GM23338 (cell line): ENCODE measurements at regions not wholly inside any gene's neighbourhood (a gene's known extent, or its start where the extent isn't known, plus 50 kb on each side); places are given as distances from the start of the nearest gene placed in this dataset.

Experiments used
- ATAC-seq: fragments of 200-7000 bp; cut with Tn5 transposase; 3 replicates; pipeline ENCODE4 v1.9.1; 2020
- DNase-seq: peaks from one replicate; pipeline ENCODE4 v3.0.0-alpha.2; 2015; ENCODE audit warnings: low spot score
- H2AFZ ChIP-seq: fragments of 200-600 bp; sonication (generic); 2 replicates; pipeline ENCODE4 v1.8.0; 2016; ENCODE audit warnings: antibody characterized with exemption, mild to moderate bottlenecking, moderate library complexity
- H3F3A ChIP-seq: fragments of 200-600 bp; sonication (generic); replicated peaks from 2 replicates; pipeline ENCODE4 v1.8.0; 2017; ENCODE audit warnings: antibody characterized with exemption, mixed run types, low read depth
- H3K27ac ChIP-seq: fragments of 200-600 bp; sonication (generic); 2 replicates; pipeline ENCODE4 v1.6.1; 2016; ENCODE audit warnings: low read depth
- H3K27me3 ChIP-seq: fragments of 200-600 bp; sonication (generic); 2 replicates; pipeline ENCODE4 v1.8.0; 2016; ENCODE audit warnings: mild to moderate bottlenecking, mixed run types, moderate library complexity; ENCODE audit not compliant: insufficient read depth
- H3K36me3 ChIP-seq: fragments of 200-600 bp; sonication (generic); 2 replicates; pipeline ENCODE4 v1.8.0; 2016; ENCODE audit warnings: mild to moderate bottlenecking; ENCODE audit not compliant: insufficient read depth
- H3K4me1 ChIP-seq: fragments of 200-600 bp; sonication (generic); 2 replicates; pipeline ENCODE4 v1.8.0; 2016; ENCODE audit warnings: mild to moderate bottlenecking, moderate library complexity; ENCODE audit not compliant: insufficient read depth
- H3K4me2 ChIP-seq: fragments of 200-600 bp; sonication (generic); 2 replicates; pipeline ENCODE4 v1.7.1; 2017; ENCODE audit warnings: mixed run types
- H3K4me3 ChIP-seq: fragments of 200-600 bp; sonication (generic); 2 replicates; pipeline ENCODE4 v1.6.1; 2016; ENCODE audit warnings: mixed run types
- H3K79me2 ChIP-seq: fragments of 200-600 bp; sonication (generic); replicated peaks from 2 replicates; pipeline ENCODE4 v1.8.0; 2017; ENCODE audit warnings: mild to moderate bottlenecking; ENCODE audit not compliant: insufficient read depth
- H3K9me2 ChIP-seq: fragments of 200-600 bp; sonication (generic); 2 replicates; pipeline ENCODE4 v1.8.0; 2017; ENCODE audit not compliant: insufficient read depth
- H4K20me1 ChIP-seq: fragments of 200-600 bp; sonication (generic); replicated peaks from 2 replicates; pipeline ENCODE4 v1.8.0; 2017; ENCODE audit warnings: mild to moderate bottlenecking; ENCODE audit not compliant: insufficient read depth
- H3K27ac Mint-ChIP-seq: 2 replicates; pipeline ENCODE4 v1.8.0; 2020; ENCODE audit warnings: inconsistent platforms, mild to moderate bottlenecking, moderate library complexity, mixed read lengths
- H3K27me3 Mint-ChIP-seq: 3 replicates; pipeline ENCODE4 v1.8.0; 2022; ENCODE audit warnings: low read depth, mild to moderate bottlenecking, moderate library complexity, mixed read lengths, inconsistent platforms; ENCODE audit not compliant: insufficient read depth, poor library complexity
- H3K36me3 Mint-ChIP-seq: 3 replicates; pipeline ENCODE4 v1.8.0; 2021; ENCODE audit warnings: low read depth, mild to moderate bottlenecking, inconsistent platforms, moderate library complexity, mixed read lengths
- H3K4me1 Mint-ChIP-seq: 3 replicates; pipeline ENCODE4 v1.8.0; 2020; ENCODE audit warnings: mild to moderate bottlenecking, inconsistent platforms, mixed read lengths
- H3K4me3 Mint-ChIP-seq: 3 replicates; pipeline ENCODE4 v1.8.0; 2021; ENCODE audit warnings: moderate library complexity, mild to moderate bottlenecking, inconsistent platforms, mixed read lengths
- H3K9me3 Mint-ChIP-seq: 3 replicates; pipeline ENCODE4 v1.8.0; 2020; ENCODE audit warnings: moderate library complexity, mild to moderate bottlenecking, inconsistent platforms, mixed read lengths
- CREB1 ChIP-seq: fragments of 250-450 bp; sonication (Bioruptor Pico); IDR thresholded peaks from 2 replicates; pipeline ENCODE4 v1.5.0; 2020; ENCODE audit warnings: low read depth, mild to moderate bottlenecking, moderate library complexity
- EZH2 ChIP-seq: fragments of 200-600 bp; sonication (generic); IDR thresholded peaks from one replicate; pipeline ENCODE4 v1.8.0; 2017; ENCODE audit warnings: antibody characterized with exemption, mild to moderate bottlenecking, low read depth; ENCODE audit not compliant: unreplicated experiment
- EZH2phosphoT487 ChIP-seq: fragments of 200-600 bp; sonication (generic); IDR thresholded peaks from one replicate; pipeline ENCODE4 v1.8.1; 2018; ENCODE audit warnings: antibody characterized with exemption; ENCODE audit not compliant: unreplicated experiment
- JUNB ChIP-seq: IDR thresholded peaks from one replicate; pipeline ENCODE4 v1.6.1; 2016; ENCODE audit warnings: antibody characterized with exemption; ENCODE audit not compliant: unreplicated experiment
- NANOG ChIP-seq: IDR thresholded peaks from 2 replicates; pipeline ENCODE4 v1.6.1; 2016; ENCODE audit warnings: antibody characterized with exemption, borderline replicate concordance
- POLR2AphosphoS5 ChIP-seq: IDR thresholded peaks from 2 replicates; pipeline ENCODE4 v1.6.1; 2016; ENCODE audit warnings: antibody characterized with exemption, low read depth
- STAT1 ChIP-seq: IDR thresholded peaks from one replicate; pipeline ENCODE4 v1.6.1; 2016; ENCODE audit warnings: antibody characterized with exemption; ENCODE audit not compliant: unreplicated experiment
- ZNF114 ChIP-seq: fragments of 250-450 bp; sonication (Bioruptor Pico); IDR thresholded peaks from 2 replicates; pipeline ENCODE4 v1.5.0; 2020; ENCODE audit warnings: mild to moderate bottlenecking, moderate library complexity
- ZNF331 ChIP-seq: fragments of 250-450 bp; sonication (Bioruptor Pico); IDR thresholded peaks from 2 replicates; pipeline ENCODE4 v1.5.0; 2020; ENCODE audit warnings: low read depth, mild to moderate bottlenecking, moderate library complexity
- TF ChIP-seq, protein P1 (sequence below): IDR thresholded peaks from 2 replicates; pipeline ENCODE4 v1.6.1; 2016; ENCODE audit warnings: antibody characterized with exemption
- TF ChIP-seq, protein P2 (sequence below), 2 experiments: fragments of 200-600 bp in 1 of 2; sonication (generic) in 1 of 2; conservative IDR thresholded peaks; 2 replicates each; pipeline versions ENCODE4 v1.5.1 to v1.6.1; 2016 to 2017; ENCODE audit warnings: antibody characterized with exemption in 2 of 2, low read depth in 2 of 2, mild to moderate bottlenecking in 2 of 2, moderate library complexity in 1 of 2
- TF ChIP-seq, protein P3 (sequence below): IDR thresholded peaks from one replicate; pipeline ENCODE4 v1.6.1; 2018; ENCODE audit warnings: antibody characterized with exemption; ENCODE audit not compliant: unreplicated experiment
- TF ChIP-seq, protein P4 (sequence below): fragments of 250-450 bp; sonication (Bioruptor Pico); IDR thresholded peaks from 2 replicates; pipeline ENCODE4 v1.5.0; 2020; ENCODE audit warnings: mild to moderate bottlenecking, moderate library complexity

DNA sequence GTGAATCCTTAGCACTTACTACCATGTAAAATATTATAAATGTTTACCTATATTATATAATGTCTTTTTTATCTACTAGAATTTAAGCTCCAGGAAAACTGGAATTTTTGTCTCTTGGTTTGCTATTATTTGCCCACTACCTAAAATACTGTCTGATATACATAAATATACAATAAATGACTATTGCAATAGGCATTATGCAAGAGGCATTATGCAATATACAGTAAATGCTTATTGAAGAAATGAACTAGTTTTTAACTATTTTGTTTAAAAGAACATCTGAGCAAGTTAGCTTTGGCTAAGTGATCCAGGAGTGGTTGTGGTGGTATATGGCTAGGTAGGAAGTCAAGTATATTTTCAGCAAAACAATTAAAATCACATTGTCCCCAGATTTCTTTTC is 640.2 kb upstream of the PKN2 start:
- peaks cover 4% of the 10 kb centered on the region; the same call in 2 of the 3 replicates for H3K36me3 Mint-ChIP-seq
- Histone ChIP-seq H3K36me3 (peaks cover 7% of the 10 kb centered on the region; the same call in 1 of the 2 replicates), H3K4me2 (no peak overlapping the region), H3K27me3 (no peaks in the 10 kb centered on the region), H3K4me3 (no peak overlapping the region), H2AFZ (no peak overlapping the region), H4K20me1 (no peaks in the 10 kb centered on the region), H3F3A (no peaks in the 10 kb centered on the region), H3K9me2 (no peaks in the 10 kb centered on the region), H3K4me1 (no peaks in the 10 kb centered on the region), H3K27ac (no peak overlapping the region), H3K79me2 (no peaks in the 10 kb centered on the region)
- no peak overlapping the region for H3K4me3 Mint-ChIP-seq
- no peak for DNase-seq
- peaks cover 10% of the 10 kb centered on the region; the same call in 2 of the 3 replicates for H3K9me3 Mint-ChIP-seq
- TF ChIP-seq, protein P1, sequence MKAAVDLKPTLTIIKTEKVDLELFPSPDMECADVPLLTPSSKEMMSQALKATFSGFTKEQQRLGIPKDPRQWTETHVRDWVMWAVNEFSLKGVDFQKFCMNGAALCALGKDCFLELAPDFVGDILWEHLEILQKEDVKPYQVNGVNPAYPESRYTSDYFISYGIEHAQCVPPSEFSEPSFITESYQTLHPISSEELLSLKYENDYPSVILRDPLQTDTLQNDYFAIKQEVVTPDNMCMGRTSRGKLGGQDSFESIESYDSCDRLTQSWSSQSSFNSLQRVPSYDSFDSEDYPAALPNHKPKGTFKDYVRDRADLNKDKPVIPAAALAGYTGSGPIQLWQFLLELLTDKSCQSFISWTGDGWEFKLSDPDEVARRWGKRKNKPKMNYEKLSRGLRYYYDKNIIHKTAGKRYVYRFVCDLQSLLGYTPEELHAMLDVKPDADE: no peak
- TF ChIP-seq ZNF331 (no peak), STAT1 (no peak), EZH2phosphoT487 (no peak), JUNB (no peak), EZH2 (no peak), POLR2AphosphoS5 (no peak), CREB1 (no peak), NANOG (no peak), ZNF114 (CRISPR knock-in tag) (no peak)
- TF ChIP-seq, protein P2, sequence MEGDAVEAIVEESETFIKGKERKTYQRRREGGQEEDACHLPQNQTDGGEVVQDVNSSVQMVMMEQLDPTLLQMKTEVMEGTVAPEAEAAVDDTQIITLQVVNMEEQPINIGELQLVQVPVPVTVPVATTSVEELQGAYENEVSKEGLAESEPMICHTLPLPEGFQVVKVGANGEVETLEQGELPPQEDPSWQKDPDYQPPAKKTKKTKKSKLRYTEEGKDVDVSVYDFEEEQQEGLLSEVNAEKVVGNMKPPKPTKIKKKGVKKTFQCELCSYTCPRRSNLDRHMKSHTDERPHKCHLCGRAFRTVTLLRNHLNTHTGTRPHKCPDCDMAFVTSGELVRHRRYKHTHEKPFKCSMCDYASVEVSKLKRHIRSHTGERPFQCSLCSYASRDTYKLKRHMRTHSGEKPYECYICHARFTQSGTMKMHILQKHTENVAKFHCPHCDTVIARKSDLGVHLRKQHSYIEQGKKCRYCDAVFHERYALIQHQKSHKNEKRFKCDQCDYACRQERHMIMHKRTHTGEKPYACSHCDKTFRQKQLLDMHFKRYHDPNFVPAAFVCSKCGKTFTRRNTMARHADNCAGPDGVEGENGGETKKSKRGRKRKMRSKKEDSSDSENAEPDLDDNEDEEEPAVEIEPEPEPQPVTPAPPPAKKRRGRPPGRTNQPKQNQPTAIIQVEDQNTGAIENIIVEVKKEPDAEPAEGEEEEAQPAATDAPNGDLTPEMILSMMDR (conservative IDR thresholded peaks at IDR 0.05; ENCODE audit: low read depth in 2 of 2): no peak
- TF ChIP-seq, protein P3, sequence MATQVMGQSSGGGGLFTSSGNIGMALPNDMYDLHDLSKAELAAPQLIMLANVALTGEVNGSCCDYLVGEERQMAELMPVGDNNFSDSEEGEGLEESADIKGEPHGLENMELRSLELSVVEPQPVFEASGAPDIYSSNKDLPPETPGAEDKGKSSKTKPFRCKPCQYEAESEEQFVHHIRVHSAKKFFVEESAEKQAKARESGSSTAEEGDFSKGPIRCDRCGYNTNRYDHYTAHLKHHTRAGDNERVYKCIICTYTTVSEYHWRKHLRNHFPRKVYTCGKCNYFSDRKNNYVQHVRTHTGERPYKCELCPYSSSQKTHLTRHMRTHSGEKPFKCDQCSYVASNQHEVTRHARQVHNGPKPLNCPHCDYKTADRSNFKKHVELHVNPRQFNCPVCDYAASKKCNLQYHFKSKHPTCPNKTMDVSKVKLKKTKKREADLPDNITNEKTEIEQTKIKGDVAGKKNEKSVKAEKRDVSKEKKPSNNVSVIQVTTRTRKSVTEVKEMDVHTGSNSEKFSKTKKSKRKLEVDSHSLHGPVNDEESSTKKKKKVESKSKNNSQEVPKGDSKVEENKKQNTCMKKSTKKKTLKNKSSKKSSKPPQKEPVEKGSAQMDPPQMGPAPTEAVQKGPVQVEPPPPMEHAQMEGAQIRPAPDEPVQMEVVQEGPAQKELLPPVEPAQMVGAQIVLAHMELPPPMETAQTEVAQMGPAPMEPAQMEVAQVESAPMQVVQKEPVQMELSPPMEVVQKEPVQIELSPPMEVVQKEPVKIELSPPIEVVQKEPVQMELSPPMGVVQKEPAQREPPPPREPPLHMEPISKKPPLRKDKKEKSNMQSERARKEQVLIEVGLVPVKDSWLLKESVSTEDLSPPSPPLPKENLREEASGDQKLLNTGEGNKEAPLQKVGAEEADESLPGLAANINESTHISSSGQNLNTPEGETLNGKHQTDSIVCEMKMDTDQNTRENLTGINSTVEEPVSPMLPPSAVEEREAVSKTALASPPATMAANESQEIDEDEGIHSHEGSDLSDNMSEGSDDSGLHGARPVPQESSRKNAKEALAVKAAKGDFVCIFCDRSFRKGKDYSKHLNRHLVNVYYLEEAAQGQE: no peak
- TF ChIP-seq, protein P4, sequence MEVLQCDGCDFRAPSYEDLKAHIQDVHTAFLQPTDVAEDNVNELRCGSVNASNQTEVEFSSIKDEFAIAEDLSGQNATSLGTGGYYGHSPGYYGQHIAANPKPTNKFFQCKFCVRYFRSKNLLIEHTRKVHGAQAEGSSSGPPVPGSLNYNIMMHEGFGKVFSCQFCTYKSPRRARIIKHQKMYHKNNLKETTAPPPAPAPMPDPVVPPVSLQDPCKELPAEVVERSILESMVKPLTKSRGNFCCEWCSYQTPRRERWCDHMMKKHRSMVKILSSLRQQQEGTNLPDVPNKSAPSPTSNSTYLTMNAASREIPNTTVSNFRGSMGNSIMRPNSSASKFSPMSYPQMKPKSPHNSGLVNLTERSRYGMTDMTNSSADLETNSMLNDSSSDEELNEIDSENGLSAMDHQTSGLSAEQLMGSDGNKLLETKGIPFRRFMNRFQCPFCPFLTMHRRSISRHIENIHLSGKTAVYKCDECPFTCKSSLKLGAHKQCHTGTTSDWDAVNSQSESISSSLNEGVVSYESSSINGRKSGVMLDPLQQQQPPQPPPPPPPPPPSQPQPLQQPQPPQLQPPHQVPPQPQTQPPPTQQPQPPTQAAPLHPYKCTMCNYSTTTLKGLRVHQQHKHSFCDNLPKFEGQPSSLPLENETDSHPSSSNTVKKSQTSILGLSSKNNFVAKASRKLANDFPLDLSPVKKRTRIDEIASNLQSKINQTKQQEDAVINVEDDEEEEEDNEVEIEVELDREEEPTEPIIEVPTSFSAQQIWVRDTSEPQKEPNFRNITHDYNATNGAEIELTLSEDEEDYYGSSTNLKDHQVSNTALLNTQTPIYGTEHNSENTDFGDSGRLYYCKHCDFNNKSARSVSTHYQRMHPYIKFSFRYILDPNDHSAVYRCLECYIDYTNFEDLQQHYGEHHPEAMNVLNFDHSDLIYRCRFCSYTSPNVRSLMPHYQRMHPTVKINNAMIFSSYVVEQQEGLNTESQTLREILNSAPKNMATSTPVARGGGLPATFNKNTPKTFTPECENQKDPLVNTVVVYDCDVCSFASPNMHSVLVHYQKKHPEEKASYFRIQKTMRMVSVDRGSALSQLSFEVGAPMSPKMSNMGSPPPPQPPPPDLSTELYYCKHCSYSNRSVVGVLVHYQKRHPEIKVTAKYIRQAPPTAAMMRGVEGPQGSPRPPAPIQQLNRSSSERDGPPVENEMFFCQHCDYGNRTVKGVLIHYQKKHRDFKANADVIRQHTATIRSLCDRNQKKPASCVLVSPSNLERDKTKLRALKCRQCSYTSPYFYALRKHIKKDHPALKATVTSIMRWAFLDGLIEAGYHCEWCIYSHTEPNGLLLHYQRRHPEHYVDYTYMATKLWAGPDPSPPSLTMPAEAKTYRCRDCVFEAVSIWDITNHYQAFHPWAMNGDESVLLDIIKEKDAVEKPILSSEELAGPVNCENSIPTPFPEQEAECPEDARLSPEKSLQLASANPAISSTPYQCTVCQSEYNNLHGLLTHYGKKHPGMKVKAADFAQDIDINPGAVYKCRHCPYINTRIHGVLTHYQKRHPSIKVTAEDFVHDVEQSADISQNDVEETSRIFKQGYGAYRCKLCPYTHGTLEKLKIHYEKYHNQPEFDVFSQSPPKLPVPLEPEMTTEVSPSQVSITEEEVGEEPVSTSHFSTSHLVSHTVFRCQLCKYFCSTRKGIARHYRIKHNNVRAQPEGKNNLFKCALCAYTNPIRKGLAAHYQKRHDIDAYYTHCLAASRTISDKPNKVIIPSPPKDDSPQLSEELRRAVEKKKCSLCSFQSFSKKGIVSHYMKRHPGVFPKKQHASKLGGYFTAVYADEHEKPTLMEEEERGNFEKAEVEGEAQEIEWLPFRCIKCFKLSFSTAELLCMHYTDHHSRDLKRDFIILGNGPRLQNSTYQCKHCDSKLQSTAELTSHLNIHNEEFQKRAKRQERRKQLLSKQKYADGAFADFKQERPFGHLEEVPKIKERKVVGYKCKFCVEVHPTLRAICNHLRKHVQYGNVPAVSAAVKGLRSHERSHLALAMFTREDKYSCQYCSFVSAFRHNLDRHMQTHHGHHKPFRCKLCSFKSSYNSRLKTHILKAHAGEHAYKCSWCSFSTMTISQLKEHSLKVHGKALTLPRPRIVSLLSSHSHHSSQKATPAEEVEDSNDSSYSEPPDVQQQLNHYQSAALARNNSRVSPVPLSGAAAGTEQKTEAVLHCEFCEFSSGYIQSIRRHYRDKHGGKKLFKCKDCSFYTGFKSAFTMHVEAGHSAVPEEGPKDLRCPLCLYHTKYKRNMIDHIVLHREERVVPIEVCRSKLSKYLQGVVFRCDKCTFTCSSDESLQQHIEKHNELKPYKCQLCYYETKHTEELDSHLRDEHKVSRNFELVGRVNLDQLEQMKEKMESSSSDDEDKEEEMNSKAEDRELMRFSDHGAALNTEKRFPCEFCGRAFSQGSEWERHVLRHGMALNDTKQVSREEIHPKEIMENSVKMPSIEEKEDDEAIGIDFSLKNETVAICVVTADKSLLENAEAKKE (CRISPR knock-in tag): no peak
- ATAC-seq: no peak
- H3K27me3 Mint-ChIP-seq: no peaks in the 10 kb centered on the region
- H3K4me1 Mint-ChIP-seq: no peaks in the 10 kb centered on the region
- H3K27ac Mint-ChIP-seq: no peak overlapping the region
